A673 (cell line): ENCODE measurements at regions not wholly inside any gene's neighbourhood (a gene's known extent, or its start where the extent isn't known, plus 50 kb on each side); places are given as distances from the start of the nearest gene placed in this dataset.

Experiments used
- BruUV-seq: library from RNA; stranded (reverse); fragments of 400-500 nt; replicated peaks from 2 replicates; lab custom pipeline; 2021; lab: Mats Ljungman, UMichigan
- CTCF ChIA-PET: fragments of 300-600 bp; sonication (Branson Sonifier 250); formaldehyde crosslinking; loops from one replicate; lab custom pipeline; 2022; ENCODE audit warnings: antibody characterized with exemption; lab: Charles Lee
- POLR2A ChIA-PET: fragments of 300-600 bp; sonication (Branson Sonifier 250); formaldehyde crosslinking; loops from one replicate; lab custom pipeline; 2022; ENCODE audit warnings: antibody characterized with exemption; ENCODE audit not compliant: low non-redundant PET; lab: Charles Lee
- DNase-seq: peaks from one replicate; pipeline ENCODE4 v3.0.0-alpha.2; 2015; ENCODE audit warnings: low spot score
- H3K27ac ChIP-seq: fragments of 200-600 bp; sonication (generic); 2 replicates; pipeline ENCODE4 v1.5.1; 2016; ENCODE audit warnings: mixed run types, low read depth, mild to moderate bottlenecking, mixed read lengths, antibody characterized with exemption, low read length; ENCODE audit not compliant: poor library complexity, severe bottlenecking
- H3K27me3 ChIP-seq: fragments of 200-600 bp; sonication (generic); replicated peaks from 2 replicates; pipeline ENCODE4 v1.6.1; 2017; ENCODE audit warnings: mixed run types, low read depth, mild to moderate bottlenecking, mixed read lengths, antibody characterized with exemption, low read length; ENCODE audit not compliant: insufficient read depth, poor library complexity
- H3K36me3 ChIP-seq: fragments of 200-600 bp; sonication (generic); 2 replicates; pipeline ENCODE4 v1.6.1; 2016; ENCODE audit warnings: mixed run types, mild to moderate bottlenecking, mixed read lengths, antibody characterized with exemption, low read length; ENCODE audit not compliant: insufficient read depth, poor library complexity, severe bottlenecking
- H3K4me1 ChIP-seq: fragments of 200-600 bp; sonication (generic); 2 replicates; pipeline ENCODE4 v1.6.1; 2017; ENCODE audit warnings: mixed run types, mild to moderate bottlenecking, mixed read lengths, antibody characterized with exemption, low read length; ENCODE audit not compliant: insufficient read depth, poor library complexity, severe bottlenecking
- H3K4me3 ChIP-seq: fragments of 200-600 bp; sonication (generic); 2 replicates; pipeline ENCODE4 v1.5.1; 2016; ENCODE audit warnings: low read depth, mixed run types, mild to moderate bottlenecking, mixed read lengths, low read length; ENCODE audit not compliant: poor library complexity, severe bottlenecking
- H3K9me3 ChIP-seq: fragments of 200-600 bp; sonication (generic); 2 replicates; pipeline ENCODE4 v1.6.1; 2016; ENCODE audit warnings: mixed run types, low read depth, mild to moderate bottlenecking, mixed read lengths, antibody characterized with exemption, low read length; ENCODE audit not compliant: poor library complexity, severe bottlenecking
- CTCF ChIP-seq: fragments of 300-800, 200-600 bp; sonication (generic); conservative IDR thresholded peaks from 2 replicates; pipeline ENCODE4 v1.5.1; 2017; ENCODE audit warnings: low read depth, mild to moderate bottlenecking, antibody characterized with exemption, low read length, moderate library complexity, mixed read lengths
- EZH2 ChIP-seq: fragments of 200-600 bp; sonication (generic); IDR thresholded peaks from 2 replicates; pipeline ENCODE4 v1.6.1; 2017; ENCODE audit warnings: borderline replicate concordance, low read depth, mild to moderate bottlenecking, mixed read lengths, antibody characterized with exemption, low read length; ENCODE audit not compliant: poor library complexity, severe bottlenecking
- intact Hi-C: fragments of 100-400 bp; cut with micrococcal nuclease; formaldehyde crosslinking; loops from one replicate; pipeline ENCODE4 v1.10.0; 2022; ENCODE audit not compliant: unreplicated experiment

DNA sequence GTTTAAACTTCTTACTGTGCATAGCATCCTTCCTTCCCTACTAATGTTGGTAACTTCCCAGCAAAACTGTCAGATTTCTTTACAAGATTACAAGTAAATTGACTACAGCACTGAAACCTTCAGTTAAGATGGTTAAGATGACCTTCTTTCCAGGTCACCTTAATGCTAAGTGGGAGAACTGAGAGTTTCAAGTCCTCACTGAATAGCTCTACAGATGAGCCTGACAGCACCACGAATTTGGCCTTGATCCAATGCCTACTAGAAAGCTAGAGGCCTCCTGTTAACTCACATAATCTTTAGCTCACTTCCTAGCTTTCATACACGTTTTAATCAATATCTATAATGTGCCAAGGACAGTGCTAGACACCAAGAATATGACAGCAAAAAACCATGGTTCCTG lies 276.0 kb upstream of the PLD5 start:
- ChIA-PET CTCF (no interaction called here), POLR2A (no interaction called here)
- Histone ChIP-seq H3K27ac (no peak overlapping the region), H3K27me3 (no peaks in the 10 kb centered on the region), H3K4me3 (no peak overlapping the region), H3K9me3 (no peaks in the 10 kb centered on the region), H3K36me3 (no peaks in the 10 kb centered on the region), H3K4me1 (no peaks in the 10 kb centered on the region)
- BruUV-seq: no TSS peak
- TF ChIP-seq EZH2 (no peak), CTCF (no peak)
- DNase-seq: peak; percentile 14
- intact Hi-C loops: no loop called here

DNA sequence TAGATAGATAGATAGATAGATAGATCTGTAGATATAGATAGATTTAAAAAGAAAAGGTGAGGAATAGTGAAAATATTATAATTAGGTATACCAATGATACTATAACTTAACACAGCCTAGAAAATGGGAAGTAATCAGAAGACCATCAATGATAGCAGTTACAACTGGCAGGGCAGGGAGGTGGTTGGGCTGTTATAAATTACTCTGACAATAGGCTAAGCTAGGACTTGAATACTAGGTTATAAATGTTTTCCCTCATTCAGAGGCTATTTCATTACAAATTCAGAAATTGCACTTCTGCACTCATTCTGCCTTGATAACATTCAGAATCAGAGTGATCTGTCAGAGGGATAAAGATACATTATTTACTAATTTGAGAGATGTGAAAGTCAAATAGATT lies 273.4 kb upstream of the PLD5 start:
- H3K4me3 ChIP-seq: no peak overlapping the region
- no peaks in the 10 kb centered on the region for H3K4me1 ChIP-seq
- intact Hi-C loops: loop anchor here (10.0 kb wide), 1 partner anchor 333 kb away; no protein-coding TSS in a partner anchor
- ChIA-PET CTCF (no interaction called here), POLR2A (no interaction called here)
- no TSS peak for BruUV-seq
- H3K27ac ChIP-seq: no peak overlapping the region
- TF ChIP-seq CTCF: no peak
- no peak for TF ChIP-seq EZH2
- H3K27me3 ChIP-seq: no peaks in the 10 kb centered on the region
- no peak for DNase-seq
- no peaks in the 10 kb centered on the region for H3K9me3 ChIP-seq
- no peaks in the 10 kb centered on the region for H3K36me3 ChIP-seq

- Histone ChIP-seq H3K27me3 (no peaks in the 10 kb centered on the region), H3K9me3 (no peaks in the 10 kb centered on the region), H3K4me3 (no peak overlapping the region), H3K27ac (no peak overlapping the region), H3K36me3 (no peaks in the 10 kb centered on the region), H3K4me1 (no peaks in the 10 kb centered on the region)
- POLR2A ChIA-PET: no interaction called here
- TF ChIP-seq CTCF: no peak
- no peak for TF ChIP-seq EZH2
- intact Hi-C loops: no loop called here
- no TSS peak for BruUV-seq
- DNase-seq: no peak
- CTCF ChIA-PET: no interaction called here
Measured at GRCh38 chr1:242788771-242789170, 264.3 kb upstream of the PLD5 start.
